Activated CD4-positive, alpha-beta memory T cell treated with anti-CD3 and anti-CD28 coated beads, Interleukin-2, amount 10 ng/mL, durations not matched to agents 7 days and 5 days (primary cell): ENCODE measurements at regions not wholly inside any gene's neighbourhood (a gene's known extent, or its start where the extent isn't known, plus 50 kb on each side); places are given as distances from the start of the nearest gene placed in this dataset.
"Not testable (repeated sequence)": the region's sequence is repeated elsewhere in the genome, so short reads cannot be mapped to it uniquely, and the experiment has no call there.

Experiments used
- CTCF ChIA-PET: fragments of 350-600 bp; sonication (Branson Sonifier 250); formaldehyde crosslinking; loops from one replicate; lab custom pipeline; 2021; ENCODE audit warnings: antibody characterized with exemption, inconsistent platforms; lab: Charles Lee
- POLR2A ChIA-PET: fragments of 350-600 bp; sonication (Branson Sonifier 250); formaldehyde crosslinking; loops from one replicate; lab custom pipeline; 2021; ENCODE audit warnings: antibody characterized with exemption; lab: Charles Lee
- DNase-seq: peaks from one replicate; pipeline ENCODE4 v3.0.0-alpha.2; 2020
- H3K27ac Mint-ChIP-seq: one replicate; pipeline ENCODE4 v1.8.0; 2021; ENCODE audit warnings: mild to moderate bottlenecking, mixed read lengths
- H3K27me3 Mint-ChIP-seq: one replicate; pipeline ENCODE4 v1.8.0; 2021; ENCODE audit warnings: mixed read lengths
- H3K36me3 Mint-ChIP-seq: one replicate; pipeline ENCODE4 v1.8.0; 2021; ENCODE audit warnings: low read depth, mixed read lengths
- H3K4me1 Mint-ChIP-seq: one replicate; pipeline ENCODE4 v1.8.0; 2021; ENCODE audit warnings: mixed read lengths
- H3K4me3 Mint-ChIP-seq: one replicate; pipeline ENCODE4 v1.8.0; 2021; ENCODE audit warnings: mild to moderate bottlenecking, mixed read lengths
- H3K9me3 Mint-ChIP-seq: one replicate; pipeline ENCODE4 v1.8.0; 2021; ENCODE audit warnings: mixed read lengths

- Mint-ChIP-seq H3K27me3 (no peaks in the 10 kb centered on the region), H3K36me3 (no peaks in the 10 kb centered on the region), H3K4me3 (no peak overlapping the region), H3K9me3 (peaks cover 9% of the 10 kb centered on the region), H3K27ac (no peak overlapping the region), H3K4me1 (no peaks in the 10 kb centered on the region)
- DNase-seq = no peak
- CTCF ChIA-PET = no interaction called here
- POLR2A ChIA-PET = no interaction called here
Measured at GRCh38 chr6:11868392-11868791, 89.8 kb upstream of the ADTRP start.

- no peaks in the 10 kb centered on the region for H3K36me3 Mint-ChIP-seq
- no peaks in the 10 kb centered on the region for H3K27me3 Mint-ChIP-seq
- ChIA-PET POLR2A (no interaction called here), CTCF (no interaction called here)
- DNase-seq = no peak
- H3K4me1 Mint-ChIP-seq = no peaks in the 10 kb centered on the region
- H3K4me3 Mint-ChIP-seq = no peak overlapping the region
- no peak overlapping the region for H3K27ac Mint-ChIP-seq
- H3K9me3 Mint-ChIP-seq = peaks cover 3% of the 10 kb centered on the region
Measured at GRCh38 chr6:11865680-11866300, 87.2 kb upstream of the ADTRP start.

GRCh38 chr6:11858439-11858838 is 79.8 kb upstream of the ADTRP start:
- CTCF ChIA-PET = no interaction called here

GRCh38 chr6:11855743-11856142 is 77.1 kb upstream of the ADTRP start:
- ChIA-PET POLR2A (no interaction called here), CTCF (no interaction called here)
- Mint-ChIP-seq H3K4me3 (no peak overlapping the region), H3K27me3 (no peaks in the 10 kb centered on the region), H3K4me1 (no peaks in the 10 kb centered on the region), H3K27ac (no peak overlapping the region), H3K36me3 (no peaks in the 10 kb centered on the region), H3K9me3 (no peaks in the 10 kb centered on the region)
- no peak for DNase-seq

More at GRCh38 chr6:11858439-11858838, 79.8 kb upstream of the ADTRP start:
- DNase-seq = no peak
- no peaks in the 10 kb centered on the region for H3K36me3 Mint-ChIP-seq
- no peaks in the 10 kb centered on the region for H3K4me1 Mint-ChIP-seq
- POLR2A ChIA-PET = no interaction called here
- H3K27me3 Mint-ChIP-seq = no peaks in the 10 kb centered on the region
- no peak overlapping the region for H3K27ac Mint-ChIP-seq
- no peaks in the 10 kb centered on the region for H3K9me3 Mint-ChIP-seq
- H3K4me3 Mint-ChIP-seq = no peak overlapping the region

GRCh38 chr6:11854408-11855165 is 76.0 kb upstream of the ADTRP start:
- H3K27ac Mint-ChIP-seq = no peak overlapping the region
- ChIA-PET POLR2A (no interaction called here), CTCF (no interaction called here)
- no peaks in the 10 kb centered on the region for H3K4me1 Mint-ChIP-seq
- no peaks in the 10 kb centered on the region for H3K9me3 Mint-ChIP-seq
- no peak overlapping the region for H3K4me3 Mint-ChIP-seq
- no peaks in the 10 kb centered on the region for H3K36me3 Mint-ChIP-seq
- DNase-seq = no peak
- H3K27me3 Mint-ChIP-seq = no peaks in the 10 kb centered on the region

- Mint-ChIP-seq H3K36me3 (no peaks in the 10 kb centered on the region), H3K27ac (no peak overlapping the region), H3K4me3 (no peak overlapping the region), H3K27me3 (no peaks in the 10 kb centered on the region), H3K4me1 (no peaks in the 10 kb centered on the region), H3K9me3 (no peaks in the 10 kb centered on the region)
- ChIA-PET CTCF (no interaction called here), POLR2A (no interaction called here)
- no peak for DNase-seq
Measured at GRCh38 chr6:11853678-11854407, 75.2 kb upstream of the ADTRP start.

- Mint-ChIP-seq H3K4me1 (no peaks in the 10 kb centered on the region), H3K9me3 (no peaks in the 10 kb centered on the region), H3K36me3 (no peaks in the 10 kb centered on the region), H3K27me3 (no peaks in the 10 kb centered on the region), H3K27ac (no peak overlapping the region), H3K4me3 (peak overlapping the region; percentile 11)
- no peak for DNase-seq
- ChIA-PET CTCF (no interaction called here), POLR2A (no interaction called here)
Measured at GRCh38 chr6:11852061-11852651, 73.6 kb upstream of the ADTRP start.

- ChIA-PET POLR2A (no interaction called here), CTCF (no interaction called here)
- H3K27me3 Mint-ChIP-seq = no peaks in the 10 kb centered on the region
- no peaks in the 10 kb centered on the region for H3K4me1 Mint-ChIP-seq
- H3K4me3 Mint-ChIP-seq = no peak overlapping the region
- H3K27ac Mint-ChIP-seq = no peak overlapping the region
- DNase-seq = no peak
- no peaks in the 10 kb centered on the region for H3K9me3 Mint-ChIP-seq
- H3K36me3 Mint-ChIP-seq = no peaks in the 10 kb centered on the region
Measured at GRCh38 chr6:11851387-11851786, 72.8 kb upstream of the ADTRP start.

GRCh38 chr6:11848852-11849731 is 70.5 kb upstream of the ADTRP start:
- Mint-ChIP-seq H3K36me3 (no peaks in the 10 kb centered on the region), H3K9me3 (no peaks in the 10 kb centered on the region), H3K4me1 (no peaks in the 10 kb centered on the region), H3K4me3 (no peak overlapping the region), H3K27ac (no peak overlapping the region), H3K27me3 (peaks cover 2% of the 10 kb centered on the region)
- ChIA-PET CTCF (no interaction called here), POLR2A (no interaction called here)
- no peak for DNase-seq

GRCh38 chr6:11848346-11848651 is 69.7 kb upstream of the ADTRP start:
- Mint-ChIP-seq H3K36me3 (no peaks in the 10 kb centered on the region), H3K4me1 (no peaks in the 10 kb centered on the region), H3K27ac (no peak overlapping the region), H3K4me3 (no peak overlapping the region), H3K9me3 (no peaks in the 10 kb centered on the region), H3K27me3 (peaks cover 2% of the 10 kb centered on the region)
- POLR2A ChIA-PET = no interaction called here
- CTCF ChIA-PET = no interaction called here
- DNase-seq = no peak

GRCh38 chr6:11847515-11848345 is 69.1 kb upstream of the ADTRP start:
- Mint-ChIP-seq H3K4me1 (no peaks in the 10 kb centered on the region), H3K9me3 (no peaks in the 10 kb centered on the region), H3K27me3 (peaks cover 2% of the 10 kb centered on the region), H3K36me3 (no peaks in the 10 kb centered on the region), H3K27ac (no peak overlapping the region), H3K4me3 (no peak overlapping the region)
- DNase-seq = no peak
- ChIA-PET POLR2A (no interaction called here), CTCF (no interaction called here)

GRCh38 chr6:11847068-11847467 is 68.5 kb upstream of the ADTRP start:
- CTCF ChIA-PET, H3K4me1 Mint-ChIP-seq, DNase-seq, H3K36me3 Mint-ChIP-seq, H3K27ac Mint-ChIP-seq, H3K9me3 Mint-ChIP-seq, H3K4me3 Mint-ChIP-seq, POLR2A ChIA-PET, H3K27me3 Mint-ChIP-seq: not testable (repeated sequence)
